ENCODE measurements at regions not wholly inside any gene's neighbourhood (a gene's known extent, or its start where the extent isn't known, plus 50 kb on each side); places are given as distances from the start of the nearest gene placed in this dataset.

- TF ChIP-seq CTCF (IDR thresholded peaks at IDR 0.05) = no peak
- no peak for TF ChIP-seq POLR2A (IDR thresholded peaks at IDR 0.05)
These were observed 75.0 kb upstream of the PKN2 start for GRCh38 chr1:88609051-88609450.
